HG03139 (cell line): ENCODE measurements at regions not wholly inside any gene's neighbourhood (a gene's known extent, or its start where the extent isn't known, plus 50 kb on each side); places are given as distances from the start of the nearest gene placed in this dataset.

Experiments
- ATAC-seq: cut with Tn5 transposase; IDR thresholded peaks from one replicate; pipeline ENCODE4 v1.9.1; 2021; ENCODE audit not compliant: unreplicated experiment

GRCh38 chr7:20267482-20267881, 50.3 kb upstream of the MACC1 start:
- no peak for ATAC-seq

GRCh38 chr7:20268824-20269223, 51.6 kb upstream of the MACC1 start:
- no peak for ATAC-seq

- ATAC-seq, result no peak
Measured at GRCh38 chr7:20269726-20270125, 52.5 kb upstream of the MACC1 start.

- no peak for ATAC-seq
Measured at GRCh38 chr7:20270371-20270770, 53.2 kb upstream of the MACC1 start.

GRCh38 chr7:20270867-20271266, 53.7 kb upstream of the MACC1 start:
- peak; percentile 73 for ATAC-seq

GRCh38 chr7:20275637-20276036, 55.1 kb upstream of the ITGB8 start:
- no peak for ATAC-seq

GRCh38 chr7:20276705-20277472, 53.8 kb upstream of the ITGB8 start:
- ATAC-seq, result no peak

GRCh38 chr7:20279979-20280378, 50.7 kb upstream of the ITGB8 start:
- ATAC-seq, result no peak

- ATAC-seq, result no peak
Measured at GRCh38 chr7:20280475-20281351, 50.0 kb upstream of the ITGB8 start.
